Amygdala (tissue), 56 donors: ENCODE measurements at regions not wholly inside any gene's neighbourhood (a gene's known extent, or its start where the extent isn't known, plus 50 kb on each side); places are given as distances from the start of the nearest gene placed in this dataset.
A peak's percentile ranks its signal among the peaks of the same experiment; 100 is the strongest.

ENCODE experiments used
- DNase-seq, 56 donors: peaks; one replicate each; lab custom pipeline; 2025; lab: John Stamatoyannopoulos, UW

DNA sequence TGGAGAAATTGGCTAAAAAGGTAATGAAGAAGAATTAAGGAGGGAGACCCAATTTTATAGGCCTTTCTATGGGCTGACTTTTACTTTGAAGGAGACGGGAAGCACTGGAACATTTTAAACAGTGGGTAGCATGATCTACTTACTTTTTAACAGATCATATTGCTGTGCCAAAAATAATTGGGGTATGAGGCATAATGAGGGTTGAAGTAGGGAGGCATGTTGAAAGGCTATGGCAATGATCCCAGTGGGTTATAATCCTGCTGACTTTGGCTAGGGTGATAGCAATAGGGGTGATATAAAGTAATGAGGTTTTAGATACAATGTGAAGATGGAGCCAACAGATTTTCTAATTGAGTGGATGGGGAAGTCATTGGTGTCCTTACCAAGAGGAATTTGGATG lies 73.2 kb downstream of the GPR37 start:
- no peak for DNase-seq

DNA sequence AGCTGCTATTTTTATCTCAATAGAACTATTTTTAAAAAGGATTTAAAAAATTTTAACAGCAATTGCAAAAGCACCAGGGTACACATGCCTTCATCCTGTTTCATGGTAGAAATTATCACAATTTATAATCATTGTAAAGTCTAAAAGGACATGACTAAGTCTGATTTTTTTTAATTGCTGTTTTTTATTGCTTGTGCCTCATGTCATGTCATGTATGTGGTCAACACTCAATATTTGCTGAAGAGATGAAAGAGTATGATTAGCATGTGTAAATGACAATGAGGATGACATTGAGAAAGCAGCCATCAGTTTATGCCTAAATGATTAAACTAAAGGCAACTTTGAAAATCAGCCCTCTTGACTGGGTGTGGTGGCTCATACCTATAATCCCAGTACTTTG lies 74.8 kb downstream of the GPR37 start:
- no peak for DNase-seq

DNA sequence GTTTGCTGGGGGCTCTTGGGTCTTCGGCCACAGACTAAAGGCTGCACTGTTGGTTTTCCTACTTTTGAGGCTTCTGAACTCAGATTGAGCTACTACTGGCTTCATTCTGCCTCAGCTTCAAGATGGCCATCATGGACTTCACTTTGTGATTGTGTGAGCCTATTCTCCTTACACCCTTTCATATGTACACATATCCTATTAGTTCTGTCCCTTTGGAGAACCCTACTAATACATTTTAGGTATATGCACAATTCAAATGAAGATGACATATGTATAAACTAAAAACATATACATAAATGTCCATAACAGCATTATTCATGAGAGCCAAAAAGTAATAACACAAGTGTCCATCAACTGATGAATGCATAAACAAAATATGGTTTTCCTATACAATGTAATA lies 75.7 kb downstream of the GPR37 start:
- DNase-seq = no peak

DNA sequence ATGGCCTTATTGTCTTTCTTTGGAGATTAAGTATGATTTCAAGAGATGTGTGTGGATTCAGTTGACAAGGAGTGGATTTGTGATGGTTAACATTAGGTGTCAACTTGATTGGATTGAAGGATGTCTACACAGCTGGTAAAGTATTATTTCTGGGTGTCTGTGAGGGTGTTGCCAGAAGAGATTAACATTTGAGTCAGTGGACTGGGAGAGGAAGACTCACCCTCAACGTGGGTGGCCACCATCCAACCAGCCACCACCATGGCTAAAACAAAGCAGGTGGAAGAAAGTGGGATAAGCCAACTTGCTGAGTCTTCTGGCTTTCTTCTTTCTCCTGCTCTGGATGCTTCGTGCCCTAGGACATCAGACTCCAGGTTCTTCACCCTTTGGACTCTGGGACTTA lies 76.1 kb downstream of the GPR37 start:
- DNase-seq = no peak

DNA sequence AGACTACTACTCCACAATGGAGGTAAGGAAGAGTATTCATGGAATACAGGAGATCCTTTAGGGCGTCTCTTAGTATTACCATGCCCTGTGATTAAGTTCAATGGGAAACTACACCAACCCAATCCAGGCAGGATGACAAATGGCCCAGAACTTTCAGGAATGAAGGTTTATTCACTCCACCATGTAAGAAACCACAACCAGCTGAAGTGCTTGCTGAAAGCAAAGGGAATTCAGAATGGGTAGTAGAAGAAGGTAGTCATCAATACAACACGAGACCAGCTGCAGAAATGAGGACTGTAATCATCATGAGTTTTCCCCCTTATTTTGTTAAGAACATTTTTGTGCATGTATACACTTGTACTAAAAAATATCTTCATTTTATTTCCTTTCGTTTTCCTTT lies 76.6 kb downstream of the GPR37 start:
- DNase-seq = no peak

DNA sequence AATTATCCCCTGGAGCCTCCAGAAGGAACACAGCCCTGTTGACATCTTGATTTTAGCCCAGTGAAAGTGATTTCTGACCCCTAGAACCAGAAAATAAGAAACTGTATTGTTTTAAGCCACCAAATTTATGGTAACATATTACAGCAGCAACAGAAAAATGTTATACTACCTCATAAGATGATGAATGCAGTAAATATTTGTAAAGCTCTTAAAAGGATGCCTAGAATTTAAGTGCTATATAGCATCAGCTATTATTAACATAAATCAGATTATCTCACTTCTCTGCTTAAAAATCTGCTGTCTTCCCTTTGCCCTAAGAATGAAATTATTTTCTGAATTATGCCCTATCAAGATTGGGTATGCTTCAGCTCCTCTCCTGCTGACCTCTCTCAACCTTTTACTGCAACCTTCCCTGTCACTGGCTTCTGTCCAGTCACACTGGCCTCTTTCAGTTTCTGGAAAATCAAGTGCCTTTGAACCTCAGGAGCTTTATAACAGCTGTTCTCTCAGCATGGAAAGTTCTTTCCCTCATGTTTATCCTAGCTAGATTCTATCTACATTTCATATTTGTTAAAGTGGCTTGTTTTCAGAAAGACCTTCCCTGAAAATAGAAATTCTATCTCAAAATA lies 78.9 kb downstream of the GPR37 start:
- no peak for DNase-seq

DNA sequence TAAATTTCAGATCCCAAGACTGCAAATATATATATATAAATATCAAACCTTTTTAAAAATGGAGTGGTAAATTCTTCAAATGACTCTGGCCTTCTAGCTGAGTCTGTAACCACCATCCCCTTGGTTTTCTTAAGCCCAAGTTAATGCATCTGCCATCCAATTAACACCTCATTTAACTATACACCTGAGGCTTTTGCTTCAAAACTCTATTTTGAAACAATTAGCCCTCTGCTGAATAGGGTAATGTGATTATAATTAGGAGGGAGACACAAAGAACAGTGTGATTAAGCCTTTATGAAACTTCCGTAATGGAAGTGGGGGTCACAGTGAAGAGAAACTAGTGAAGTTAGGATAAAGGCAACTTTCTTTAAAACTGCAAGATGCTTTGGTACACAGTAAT lies 83.6 kb downstream of the GPR37 start:
- no peak for DNase-seq

DNA sequence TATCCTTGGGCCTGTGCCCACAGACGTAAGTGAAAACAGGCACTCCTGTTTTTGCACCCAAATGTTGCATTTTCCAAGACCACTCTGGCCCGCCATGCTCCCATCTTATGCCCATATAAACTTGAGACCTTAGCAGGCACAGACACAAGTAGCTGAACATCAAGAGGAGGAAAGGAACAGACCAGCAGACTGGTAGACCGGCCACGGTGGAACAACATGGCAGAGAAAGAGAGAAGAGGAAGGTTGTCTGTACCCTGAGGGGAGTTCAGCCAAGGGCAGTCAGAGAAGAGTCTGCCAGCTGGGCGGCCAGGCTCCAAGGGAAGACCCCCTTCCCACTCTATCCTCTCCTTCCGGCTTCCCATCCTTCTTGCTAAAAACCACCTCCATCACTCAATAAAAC lies 85.3 kb downstream of the GPR37 start:
- no peak for DNase-seq

DNA sequence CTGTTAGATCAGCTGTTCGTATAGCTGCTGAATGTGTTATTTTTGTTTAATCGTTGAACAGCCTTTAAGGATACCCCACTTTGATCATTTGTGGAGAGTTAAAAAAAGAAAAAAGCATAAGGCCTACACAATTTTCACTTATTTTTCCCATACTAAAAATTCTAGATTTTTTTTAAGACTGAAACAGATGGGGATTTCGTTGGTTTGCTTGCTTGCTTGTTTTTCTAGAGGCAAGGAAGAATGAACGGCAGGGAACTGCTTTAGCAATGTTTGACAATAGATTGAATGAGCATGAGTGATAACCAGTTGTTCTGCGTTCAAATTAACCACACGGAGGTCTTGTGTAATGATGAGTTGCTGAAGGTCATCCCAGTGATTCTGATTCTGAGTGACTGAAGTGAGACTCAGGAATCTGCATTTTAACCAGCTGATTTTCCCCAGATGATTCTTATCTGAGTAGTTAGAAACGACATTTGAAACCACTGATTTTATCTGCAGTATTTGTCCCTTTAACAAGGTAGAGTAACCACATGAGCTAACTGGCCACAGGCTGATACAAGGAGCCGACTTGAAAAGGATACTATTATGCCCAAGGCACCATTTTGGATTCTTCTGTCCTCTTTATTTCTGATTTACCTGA lies 85.9 kb downstream of the GPR37 start:
- no peak for DNase-seq

DNA sequence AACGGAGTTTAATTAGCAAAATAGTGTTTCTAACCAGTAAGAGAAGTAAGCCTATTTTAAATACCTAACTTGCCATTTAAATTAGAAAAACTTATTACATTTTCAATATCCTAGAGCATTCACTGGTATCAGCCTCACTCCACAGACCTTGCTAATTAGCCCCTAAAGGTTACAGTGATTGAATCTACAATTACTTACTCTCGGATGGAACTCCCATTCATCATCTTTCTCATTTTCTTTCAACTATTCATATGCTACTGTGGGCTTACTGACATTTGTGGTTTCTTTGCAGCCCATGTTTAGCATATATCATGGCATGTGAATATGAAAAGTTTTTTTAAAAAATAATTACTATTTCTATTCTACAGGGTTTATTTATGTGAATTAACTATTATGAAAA lies 86.4 kb downstream of the GPR37 start:
- DNase-seq = no peak

DNA sequence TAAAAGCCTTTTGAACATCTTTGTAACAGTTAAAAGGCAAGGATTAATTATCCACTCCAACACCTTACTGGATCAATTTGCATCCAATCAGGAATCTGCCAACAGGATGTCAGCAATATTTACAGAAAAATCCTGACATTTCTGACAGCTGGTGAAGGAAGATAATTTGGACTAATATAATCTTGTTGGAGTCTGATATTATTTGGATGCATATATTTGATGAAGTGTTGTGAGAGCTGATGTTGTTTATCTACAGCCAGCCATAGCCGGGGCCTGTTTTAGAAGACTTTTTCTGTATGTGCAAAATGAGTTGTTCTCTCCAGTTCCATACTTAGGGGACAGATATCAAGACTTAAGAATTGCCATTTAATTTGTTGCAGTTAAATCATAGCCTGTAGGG lies 91.1 kb downstream of the GPR37 start:
- no peak for DNase-seq

DNA sequence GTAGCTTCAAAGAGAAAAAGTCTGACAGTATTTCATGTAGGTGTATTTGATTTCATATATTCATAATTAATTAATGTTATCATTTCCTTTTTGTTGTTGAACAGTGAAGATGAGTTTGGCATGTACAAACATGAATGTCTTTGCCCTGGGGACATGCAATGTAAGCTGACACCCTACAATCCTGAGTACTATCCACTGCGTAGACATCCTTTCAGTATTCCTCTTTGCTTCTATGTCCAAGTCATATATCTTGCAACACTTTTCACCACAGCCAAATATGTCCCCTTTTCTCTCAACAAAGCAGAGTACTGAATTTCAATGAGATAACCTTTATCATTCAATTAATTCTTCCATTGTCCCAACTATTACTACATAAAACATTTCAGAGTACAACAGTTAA lies 93.6 kb downstream of the GPR37 start:
- DNase-seq = no peak

DNA sequence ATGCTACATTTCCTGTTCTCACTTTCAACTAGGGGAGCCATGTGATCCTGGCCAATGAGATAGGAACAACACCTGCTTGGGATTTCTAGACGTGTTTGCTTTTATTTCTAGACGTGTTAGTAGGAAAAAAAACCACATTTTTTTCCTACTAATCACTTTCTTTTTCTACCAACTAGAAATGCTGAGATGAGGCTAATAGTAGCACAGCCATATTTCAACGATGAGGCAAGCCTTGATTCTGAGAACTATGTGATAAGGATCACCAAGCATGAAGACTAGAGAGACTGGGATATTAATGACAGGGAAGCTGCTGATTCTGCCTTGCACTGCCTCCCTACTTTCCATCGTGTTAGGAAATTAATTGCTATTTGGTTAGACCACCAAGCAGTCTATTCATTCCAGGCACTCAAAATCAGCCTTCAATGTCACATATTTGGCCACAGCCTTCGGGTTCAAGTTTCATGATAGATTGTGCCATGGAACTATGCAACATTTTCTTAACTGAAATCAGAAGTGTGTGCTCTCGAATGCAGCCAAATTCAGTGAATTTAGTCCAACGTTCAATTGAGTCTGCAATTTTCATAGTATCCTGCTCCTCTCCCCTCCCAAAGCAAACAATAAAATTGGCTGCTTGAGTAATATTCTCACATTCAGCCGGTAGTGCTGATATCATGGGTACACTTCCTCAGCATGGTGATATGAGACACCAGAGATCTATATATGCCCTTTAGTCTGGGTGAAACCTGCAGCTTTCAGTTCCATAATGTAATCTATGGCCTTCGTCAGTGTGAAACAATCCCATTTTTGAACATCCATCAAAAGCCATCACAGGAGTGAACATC lies 98.1 kb downstream of the GPR37 start:
- no peak for DNase-seq

DNA sequence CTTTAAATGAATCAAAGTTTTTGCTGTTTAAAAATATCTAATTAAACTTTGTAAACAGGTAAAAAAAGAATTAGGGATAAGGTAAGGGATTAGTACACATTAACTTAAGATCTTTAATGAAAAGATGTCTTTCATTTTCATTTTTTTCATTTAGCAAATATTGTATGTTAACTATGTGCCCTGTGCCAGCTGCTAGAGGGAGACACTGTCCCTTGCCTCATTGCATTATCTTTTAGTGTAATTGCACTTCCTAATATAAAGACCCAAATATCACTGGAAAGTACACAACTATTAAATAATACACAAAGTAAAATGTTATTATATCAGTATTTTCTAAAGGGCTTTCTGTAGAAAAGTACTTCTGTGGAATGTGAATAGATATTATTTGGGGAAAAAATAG lies 102.7 kb downstream of the GPR37 start:
- DNase-seq = peak in 5 of 56 donors; percentile 1 to 21 (median 11)

DNA sequence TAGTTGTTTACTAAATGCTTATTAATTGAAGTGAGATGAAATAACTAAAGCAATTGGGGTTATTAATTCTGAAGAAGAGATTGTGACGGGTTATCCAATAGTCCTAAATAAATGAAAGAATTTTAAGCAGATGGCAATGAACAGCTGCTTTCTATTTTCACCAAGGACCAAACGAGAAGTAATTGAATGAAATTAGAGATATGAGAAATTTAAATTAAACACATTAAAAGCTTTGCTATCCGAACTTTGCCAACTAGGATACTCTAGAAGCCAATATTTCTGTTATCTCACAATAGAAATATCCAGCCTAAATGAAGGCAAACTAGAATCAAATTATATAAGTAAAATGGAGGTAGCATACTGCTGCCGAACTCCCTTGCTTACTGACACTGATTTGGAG lies 103.2 kb downstream of the GPR37 start:
- no peak for DNase-seq

DNA sequence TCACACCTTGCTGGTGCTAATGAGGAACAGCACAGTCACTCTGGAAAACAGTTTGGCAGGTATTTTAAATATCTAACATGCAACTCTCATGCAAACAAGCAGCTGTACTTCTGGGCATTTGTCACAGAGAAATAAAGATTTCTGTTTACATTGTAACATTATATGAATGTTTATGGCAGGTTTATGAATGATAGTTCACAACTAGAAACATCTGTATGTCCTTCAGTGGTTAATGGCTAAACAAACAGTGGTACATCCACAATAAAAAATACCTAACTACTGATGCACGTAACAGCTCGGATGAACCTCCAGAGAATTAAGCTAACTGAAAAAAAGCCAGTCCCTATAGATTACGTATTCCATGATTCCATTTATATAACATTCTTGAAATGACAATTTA lies 109.6 kb downstream of the GPR37 start:
- no peak for DNase-seq

DNA sequence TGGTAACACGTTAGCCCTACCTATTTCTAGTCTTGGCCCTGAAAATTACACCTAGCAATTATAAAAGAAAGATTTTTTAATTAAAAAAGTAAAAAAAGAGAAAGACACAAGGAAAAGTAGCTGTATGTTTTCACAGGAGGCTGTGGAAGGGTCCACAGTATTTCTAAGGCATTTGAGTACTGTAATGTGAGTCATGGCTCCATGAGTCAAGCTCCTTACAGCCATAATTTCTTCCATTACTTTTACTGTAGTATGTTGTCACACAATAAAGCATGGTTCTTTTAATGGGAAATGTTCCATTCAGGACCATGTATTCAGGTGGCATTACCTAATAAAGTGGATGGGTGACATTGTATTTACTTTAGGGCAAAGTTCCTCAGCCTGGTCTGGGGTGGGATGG lies 113.4 kb downstream of the GPR37 start:
- no peak for DNase-seq

DNA sequence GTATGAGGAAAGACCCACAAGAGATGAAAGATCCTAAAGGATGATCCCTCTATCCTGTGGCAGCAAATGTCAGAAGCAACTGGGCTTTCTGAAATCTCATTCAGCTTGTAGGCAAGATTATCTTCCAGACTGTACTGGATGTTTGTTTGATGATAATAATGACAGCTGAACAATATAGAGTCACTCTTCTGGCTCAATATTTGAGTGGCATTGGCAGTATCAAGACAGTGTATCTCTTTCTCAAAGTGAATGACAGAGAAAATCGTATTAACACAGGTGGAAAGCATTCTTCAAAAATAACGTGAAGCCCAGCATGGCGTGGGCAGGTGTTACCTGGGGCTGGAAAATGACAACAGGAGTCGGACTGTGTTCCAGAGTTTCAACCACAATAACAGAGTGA lies 114.5 kb downstream of the GPR37 start:
- no peak for DNase-seq

DNA sequence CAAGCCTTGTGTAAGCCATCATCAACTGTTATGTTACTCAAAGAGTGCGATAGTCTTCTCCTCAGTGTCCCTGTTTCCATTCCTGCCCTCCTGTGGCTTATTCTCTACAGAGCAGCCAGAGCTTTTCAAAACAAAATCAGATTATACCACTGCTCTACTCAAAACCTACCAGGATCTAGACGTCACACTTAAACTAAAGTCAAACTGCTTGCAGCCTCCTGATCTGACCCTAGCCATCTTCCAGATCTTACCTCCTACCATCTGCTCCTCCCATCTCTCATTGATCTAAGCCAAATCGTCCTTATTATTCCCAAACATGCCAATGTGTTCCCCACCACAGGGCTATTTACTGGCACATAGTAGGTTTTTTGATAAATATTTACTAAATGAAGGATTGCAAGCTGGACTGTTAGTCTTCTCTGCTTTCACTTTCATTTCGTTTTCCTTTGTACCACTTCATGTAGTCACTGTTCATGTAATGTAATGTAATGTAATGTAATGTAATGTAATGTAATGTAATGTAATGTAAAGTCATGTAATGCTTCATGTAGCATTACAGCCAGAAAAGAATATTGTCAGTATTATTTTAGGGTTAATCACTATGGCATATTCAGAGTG lies 116.1 kb downstream of the GPR37 start:
- no peak for DNase-seq

DNA sequence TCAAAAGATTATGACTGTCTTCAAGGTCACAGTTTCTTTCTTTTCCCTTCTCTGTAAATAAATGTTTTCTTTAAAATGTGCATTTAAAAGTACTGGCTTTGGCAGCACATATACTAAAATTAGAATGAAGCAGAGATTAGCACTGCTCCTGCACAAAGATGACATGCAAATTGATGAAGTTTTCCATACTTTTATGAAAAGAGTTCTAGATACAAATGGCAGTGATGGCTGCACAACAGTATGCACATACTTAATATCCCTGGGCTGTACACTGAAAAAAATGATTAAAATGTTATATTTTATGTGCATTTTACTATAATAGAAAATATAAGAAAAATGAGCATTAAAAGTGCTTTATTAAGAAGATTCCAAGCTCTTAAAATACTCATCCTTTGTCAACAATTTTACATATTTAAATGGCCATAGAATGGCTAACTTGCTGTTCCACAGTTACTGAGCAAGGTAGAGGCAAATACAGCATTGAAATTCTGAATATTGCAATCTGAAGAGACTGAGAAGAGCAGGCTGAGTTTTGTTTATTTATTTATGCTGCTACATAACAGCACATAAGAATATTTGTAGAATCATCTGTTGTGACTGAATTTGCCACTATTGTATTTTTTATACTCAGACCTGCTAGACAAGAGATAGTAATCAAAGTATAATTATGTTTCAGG lies 117.8 kb downstream of the GPR37 start:
- DNase-seq = no peak

DNA sequence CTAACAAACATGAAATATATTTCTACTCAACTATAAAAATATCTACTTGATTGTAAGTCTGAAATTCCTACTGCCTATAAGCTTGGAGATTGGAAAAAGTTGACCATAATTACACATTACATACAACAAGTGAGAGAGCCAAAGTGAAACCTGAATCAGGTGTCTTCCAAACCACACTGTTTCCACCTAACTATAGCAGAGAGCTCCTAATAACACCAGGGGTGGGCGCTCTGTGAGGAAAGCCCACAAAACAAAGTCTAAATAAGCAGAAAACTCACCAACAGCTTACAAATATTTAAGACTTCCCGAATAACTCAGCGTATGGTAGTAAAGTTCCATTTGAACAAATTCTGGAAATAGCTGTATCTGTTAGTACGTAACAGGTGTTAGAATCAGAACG lies 119.9 kb downstream of the GPR37 start:
- no peak for DNase-seq
